Colonic mucosa (tissue), 4 donors: ENCODE measurements at regions not wholly inside any gene's neighbourhood (a gene's known extent, or its start where the extent isn't known, plus 50 kb on each side); places are given as distances from the start of the nearest gene placed in this dataset.

Experiments
- DNase-seq: peaks from one replicate; pipeline ENCODE4 v3.0.0-alpha.2; 2020
- H3K27ac ChIP-seq: fragments of 200-600 bp; one replicate; pipeline ENCODE4 v1.8.0; 2021
- H3K27me3 ChIP-seq: fragments of 200-600 bp; one replicate; pipeline ENCODE4 v1.8.0; 2021
- H3K36me3 ChIP-seq: fragments of 200-600 bp; one replicate; pipeline ENCODE4 v1.8.0; 2021
- H3K4me1 ChIP-seq: fragments of 200-600 bp; one replicate; pipeline ENCODE4 v1.8.0; 2021; ENCODE audit warnings: mild to moderate bottlenecking
- H3K4me3 ChIP-seq: fragments of 200-600 bp; one replicate; pipeline ENCODE4 v1.8.0; 2021
- H3K9ac ChIP-seq, 2 donors: one replicate each; pipeline ENCODE4 v1.7.0; 2013; ENCODE audit warnings: control low read depth in 2 of 2, low read depth in 2 of 2, low read length in 2 of 2
- H3K9me3 ChIP-seq: fragments of 200-600 bp; one replicate; pipeline ENCODE4 v1.8.0; 2021
- CTCF ChIP-seq: fragments of 200-600 bp; IDR thresholded peaks from one replicate; pipeline ENCODE4 v1.8.0; 2022; ENCODE audit warnings: antibody characterized with exemption, mild to moderate bottlenecking
- intact Hi-C: fragments of 100-400 bp; cut with DNase I; formaldehyde crosslinking; loops from one replicate; pipeline ENCODE4 v1.14.1; 2022
- donor health status: healthy.
- donor health status: DM: no; HTN: no; CAD: no.
- donor health status: DM: no; HTN: no; CAD: no.

GRCh38 chr2:76279142-76279541 lies 568.4 kb upstream of the GCFC2 start:
- Histone ChIP-seq H3K4me3 (no peak overlapping the region), H3K4me1 (no peaks in the 10 kb centered on the region), H3K36me3 (no peaks in the 10 kb centered on the region), H3K27me3 (no peaks in the 10 kb centered on the region), H3K9ac (no peak overlapping the region), H3K27ac (no peak overlapping the region), H3K9me3 (no peaks in the 10 kb centered on the region)
- no peak for DNase-seq
- TF ChIP-seq CTCF, result no peak
- intact Hi-C loops, result no loop called here

- Histone ChIP-seq H3K27me3 (no peaks in the 10 kb centered on the region), H3K9ac (no peak overlapping the region), H3K9me3 (no peaks in the 10 kb centered on the region), H3K27ac (no peak overlapping the region), H3K4me1 (no peaks in the 10 kb centered on the region), H3K4me3 (no peak overlapping the region), H3K36me3 (no peaks in the 10 kb centered on the region)
- DNase-seq, result no peak
- no peak for TF ChIP-seq CTCF
- intact Hi-C loops, result no loop called here
Measured at GRCh38 chr2:76275788-76276187, 565.1 kb upstream of the GCFC2 start.

GRCh38 chr2:76274676-76275075 lies 564.0 kb upstream of the GCFC2 start:
- no peaks in the 10 kb centered on the region for H3K9me3 ChIP-seq
- DNase-seq, result no peak
- H3K4me1 ChIP-seq, result no peaks in the 10 kb centered on the region
- H3K9ac ChIP-seq, result no peak overlapping the region
- intact Hi-C loops, result no loop called here
- no peak for TF ChIP-seq CTCF
- no peak overlapping the region for H3K27ac ChIP-seq
- no peaks in the 10 kb centered on the region for H3K27me3 ChIP-seq
- no peaks in the 10 kb centered on the region for H3K36me3 ChIP-seq
- no peak overlapping the region for H3K4me3 ChIP-seq

GRCh38 chr2:76274160-76274559 lies 563.4 kb upstream of the GCFC2 start:
- Histone ChIP-seq H3K9ac (no peak overlapping the region), H3K36me3 (no peaks in the 10 kb centered on the region), H3K9me3 (no peaks in the 10 kb centered on the region), H3K27me3 (no peaks in the 10 kb centered on the region), H3K4me3 (no peak overlapping the region), H3K4me1 (no peaks in the 10 kb centered on the region), H3K27ac (no peak overlapping the region)
- no peak for TF ChIP-seq CTCF
- intact Hi-C loops, result no loop called here
- no peak for DNase-seq

- intact Hi-C loops, result no loop called here
- Histone ChIP-seq H3K9ac (no peak overlapping the region), H3K27me3 (no peaks in the 10 kb centered on the region), H3K4me1 (no peaks in the 10 kb centered on the region), H3K27ac (no peak overlapping the region), H3K36me3 (no peaks in the 10 kb centered on the region), H3K4me3 (no peak overlapping the region), H3K9me3 (no peaks in the 10 kb centered on the region)
- TF ChIP-seq CTCF, result no peak
- no peak for DNase-seq
Measured at GRCh38 chr2:76270096-76270710, 559.5 kb upstream of the GCFC2 start.
